Head of caudate nucleus (tissue), 42 donors: ENCODE measurements at regions not wholly inside any gene's neighbourhood (a gene's known extent, or its start where the extent isn't known, plus 50 kb on each side); places are given as distances from the start of the nearest gene placed in this dataset.
A peak's percentile ranks its signal among the peaks of the same experiment; 100 is the strongest.

ENCODE experiments used
- DNase-seq, 42 donors: peaks; one replicate each; pipeline versions ENCODE4 v3.0.0 to v3.0.0-alpha.2; 2020 to 2021; ENCODE audit warnings: mixed read lengths in 7 of 42
- intact Hi-C: fragments of 100-400 bp; cut with DNase I; formaldehyde crosslinking; loops from one replicate; pipeline ENCODE4 v1.15.0; 2022

GRCh38 chr9:1254071-1254470 lies 203.9 kb downstream of the DMRT2 start:
- intact Hi-C loops, result no loop called here
- DNase-seq, result no peak

- intact Hi-C loops, result no loop called here
- no peak for DNase-seq
Observed at GRCh38 chr9:1256178-1256577, 206.0 kb downstream of the DMRT2 start.

GRCh38 chr9:1261266-1261665 lies 211.1 kb downstream of the DMRT2 start:
- no peak for DNase-seq
- intact Hi-C loops, result no loop called here

GRCh38 chr9:1261879-1262766 lies 212.0 kb downstream of the DMRT2 start:
- DNase-seq, result no peak
- intact Hi-C loops, result no loop called here

- no peak for DNase-seq
- intact Hi-C loops, result no loop called here
Observed at GRCh38 chr9:1267141-1267570, 217.0 kb downstream of the DMRT2 start.

- no peak for DNase-seq
- intact Hi-C loops, result no loop called here
Observed at GRCh38 chr9:1267581-1267980, 217.4 kb downstream of the DMRT2 start.

- no peak for DNase-seq
- intact Hi-C loops, result no loop called here
Observed at GRCh38 chr9:1269533-1270315, 219.6 kb downstream of the DMRT2 start.

- intact Hi-C loops, result no loop called here
- DNase-seq, result no peak
Observed at GRCh38 chr9:1271367-1271766, 221.2 kb downstream of the DMRT2 start.

GRCh38 chr9:1271786-1272185 lies 221.6 kb downstream of the DMRT2 start:
- intact Hi-C loops, result no loop called here

GRCh38 chr9:1272488-1272887 lies 222.3 kb downstream of the DMRT2 start:
- DNase-seq, result no peak
- intact Hi-C loops, result no loop called here

More at GRCh38 chr9:1271786-1272185, 221.6 kb downstream of the DMRT2 start:
- no peak for DNase-seq

GRCh38 chr9:1273859-1274258 lies 223.7 kb downstream of the DMRT2 start:
- no peak for DNase-seq
- intact Hi-C loops, result no loop called here

GRCh38 chr9:1274334-1274733 lies 224.2 kb downstream of the DMRT2 start:
- intact Hi-C loops, result no loop called here
- DNase-seq, result no peak

- DNase-seq, result no peak
- intact Hi-C loops, result no loop called here
Observed at GRCh38 chr9:1276474-1276873, 226.3 kb downstream of the DMRT2 start.

- DNase-seq, result no peak
- intact Hi-C loops, result no loop called here
Observed at GRCh38 chr9:1284727-1285126, 234.6 kb downstream of the DMRT2 start.

- intact Hi-C loops, result no loop called here
- peak in 1 of 42 donors; percentile 2 for DNase-seq
Observed at GRCh38 chr9:1285526-1285925, 235.4 kb downstream of the DMRT2 start.

GRCh38 chr9:1292384-1292783 lies 242.2 kb downstream of the DMRT2 start:
- intact Hi-C loops, result no loop called here

GRCh38 chr9:1294641-1295258 lies 244.6 kb downstream of the DMRT2 start:
- intact Hi-C loops, result no loop called here
- DNase-seq, result no peak

More at GRCh38 chr9:1292384-1292783, 242.2 kb downstream of the DMRT2 start:
- DNase-seq, result no peak

GRCh38 chr9:1296331-1296730 lies 246.2 kb downstream of the DMRT2 start:
- intact Hi-C loops, result no loop called here
- DNase-seq, result no peak

GRCh38 chr9:1298046-1298445 lies 247.9 kb downstream of the DMRT2 start:
- intact Hi-C loops, result no loop called here
- no peak for DNase-seq

GRCh38 chr9:1300941-1301340 lies 250.8 kb downstream of the DMRT2 start:
- intact Hi-C loops, result no loop called here
- DNase-seq, result no peak
